Lower lobe of right lung (tissue), 2 donors: ENCODE measurements at regions not wholly inside any gene's neighbourhood (a gene's known extent, or its start where the extent isn't known, plus 50 kb on each side); places are given as distances from the start of the nearest gene placed in this dataset.

Experiments used
- ATAC-seq, 2 donors: fragments of 200-7000 bp; cut with Tn5 transposase; one replicate each; pipeline ENCODE4 v1.9.1; 2020 to 2022; ENCODE audit warnings: mild to moderate bottlenecking in 2 of 2, moderate library complexity in 2 of 2
- DNase-seq: peaks from one replicate; pipeline ENCODE4 v3.0.0-alpha.2; 2020
- H3K27ac ChIP-seq: fragments of 200-600 bp; one replicate; pipeline ENCODE4 v1.8.0; 2022
- H3K27me3 ChIP-seq: fragments of 200-600 bp; one replicate; pipeline ENCODE4 v1.8.0; 2022; ENCODE audit warnings: low read depth
- H3K36me3 ChIP-seq: fragments of 200-600 bp; one replicate; pipeline ENCODE4 v1.8.0; 2022; ENCODE audit warnings: mild to moderate bottlenecking
- H3K4me1 ChIP-seq: fragments of 200-600 bp; one replicate; pipeline ENCODE4 v1.8.0; 2022
- H3K4me3 ChIP-seq: fragments of 200-600 bp; one replicate; pipeline ENCODE4 v1.8.0; 2022; ENCODE audit warnings: mild to moderate bottlenecking
- H3K9me3 ChIP-seq: fragments of 200-600 bp; one replicate; pipeline ENCODE4 v1.8.0; 2022
- CTCF ChIP-seq: fragments of 200-600 bp; IDR thresholded peaks from one replicate; pipeline ENCODE4 v1.8.0; 2022; ENCODE audit warnings: antibody characterized with exemption, mild to moderate bottlenecking
- intact Hi-C: fragments of 100-400 bp; cut with DNase I; formaldehyde crosslinking; loops from one replicate; pipeline ENCODE4 v1.11.0; 2022
- donor health status: DM: no; HTN: yes; CAD: no; lungs with severe emphysema.

- no peak for TF ChIP-seq CTCF
- intact Hi-C loops: no loop called here
- no peaks in the 10 kb centered on the region for H3K36me3 ChIP-seq
- no peaks in the 10 kb centered on the region for H3K4me1 ChIP-seq
- H3K4me3 ChIP-seq: no peak overlapping the region
- H3K27ac ChIP-seq: no peak overlapping the region
- ATAC-seq (no peak), DNase-seq (no peak)
- no peaks in the 10 kb centered on the region for H3K27me3 ChIP-seq
- H3K9me3 ChIP-seq: no peaks in the 10 kb centered on the region
Observed at GRCh38 chr13:55606045-55606665, 1534.6 kb upstream of the PRR20A start.

- H3K36me3 ChIP-seq: no peaks in the 10 kb centered on the region
- no peak for TF ChIP-seq CTCF
- DNase-seq: no peak
Observed at GRCh38 chr13:55613429-55614187, 1527.1 kb upstream of the PRR20A start.

GRCh38 chr13:55615081-55615480 lies 1525.6 kb upstream of the PRR20A start:
- H3K4me3 ChIP-seq: no peak overlapping the region
- DNase-seq (no peak), ATAC-seq (no peak)
- H3K27me3 ChIP-seq: no peaks in the 10 kb centered on the region
- no peaks in the 10 kb centered on the region for H3K9me3 ChIP-seq
- no peak overlapping the region for H3K27ac ChIP-seq
- no peak for TF ChIP-seq CTCF
- intact Hi-C loops: no loop called here
- no peaks in the 10 kb centered on the region for H3K36me3 ChIP-seq
- no peaks in the 10 kb centered on the region for H3K4me1 ChIP-seq

More at GRCh38 chr13:55613429-55614187, 1527.1 kb upstream of the PRR20A start:
- Histone ChIP-seq H3K4me3 (no peak overlapping the region), H3K27ac (no peak overlapping the region), H3K4me1 (no peaks in the 10 kb centered on the region), H3K9me3 (no peaks in the 10 kb centered on the region), H3K27me3 (no peaks in the 10 kb centered on the region)
- ATAC-seq: no peak
- intact Hi-C loops: no loop called here

- DNase-seq (no peak), ATAC-seq (no peak)
- Histone ChIP-seq H3K4me3 (no peak overlapping the region), H3K27me3 (no peaks in the 10 kb centered on the region), H3K27ac (no peak overlapping the region), H3K36me3 (no peaks in the 10 kb centered on the region), H3K9me3 (no peaks in the 10 kb centered on the region), H3K4me1 (no peaks in the 10 kb centered on the region)
- no peak for TF ChIP-seq CTCF
- intact Hi-C loops: no loop called here
Observed at GRCh38 chr13:55617241-55617640, 1523.5 kb upstream of the PRR20A start.

GRCh38 chr13:55627221-55627620 lies 1513.5 kb upstream of the PRR20A start:
- Histone ChIP-seq H3K27ac (no peak overlapping the region), H3K9me3 (no peaks in the 10 kb centered on the region), H3K4me3 (no peak overlapping the region), H3K27me3 (no peaks in the 10 kb centered on the region), H3K4me1 (no peaks in the 10 kb centered on the region), H3K36me3 (no peaks in the 10 kb centered on the region)
- intact Hi-C loops: no loop called here
- no peak for TF ChIP-seq CTCF
- DNase-seq (no peak), ATAC-seq (no peak)
